ENCODE measurements at regions not wholly inside any gene's neighbourhood (a gene's known extent, or its start where the extent isn't known, plus 50 kb on each side); places are given as distances from the start of the nearest gene placed in this dataset.
A peak's percentile ranks its signal among the peaks of the same experiment; 100 is the strongest.

DNA sequence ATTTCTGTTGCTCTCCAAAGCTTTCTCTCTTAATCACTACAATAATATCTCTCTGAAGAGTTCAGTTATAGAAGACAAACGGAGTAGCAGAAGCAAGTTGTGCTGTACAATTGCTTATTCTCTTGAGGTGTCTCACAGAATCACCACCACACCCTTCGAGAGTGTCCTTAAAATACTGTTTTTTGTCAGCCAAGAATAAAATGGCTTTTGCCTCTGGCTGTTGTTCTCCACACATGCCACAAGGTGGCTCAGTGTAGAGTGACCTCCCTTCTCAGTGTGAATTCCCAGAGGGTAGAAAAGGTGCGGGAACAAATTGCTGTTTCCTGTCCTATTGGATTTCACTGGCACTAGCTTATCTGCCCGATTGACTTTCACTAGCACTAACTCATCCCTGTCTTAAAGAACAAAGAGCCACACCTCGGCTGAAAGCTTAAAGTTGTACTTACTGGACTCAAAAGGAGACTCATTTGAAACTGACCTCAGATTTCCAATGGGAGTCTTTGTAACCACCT is 134.2 kb upstream of the SATB1 start:
- WGBS (ENCODE audit: insufficient coverage, low coverage, missing lambda C conversion rate): 2% methylated on average over 5 of the region's 5 CpGs
- ChIA-PET CTCF (ENCODE audit: low intra/inter-chr PET ratio) (interaction anchor here (0.6 kb wide), 1 partner anchor 1307 kb away, joined by 3 read pairs; no protein-coding TSS in a partner anchor), POLR2A (no interaction called here)
- Histone ChIP-seq H3K4me2 (ENCODE audit: insufficient read depth, low read length) (no peak overlapping the region), H3K27ac (ENCODE audit: extremely low read depth, low read depth, low read length) (no peak overlapping the region), H3K27me3 (ENCODE audit: control insufficient read depth in 2 of 2, insufficient read depth in 2 of 2, low read length in 2 of 2) (no peaks in the 10 kb centered on the region), H3K9ac (ENCODE audit: insufficient read depth in 1 of 2, low read depth in 2 of 2, low read length in 2 of 2) (no peak overlapping the region), H4K20me1 (replicated peaks; ENCODE audit: control insufficient read depth, insufficient read depth, low read length) (no peaks in the 10 kb centered on the region), H3K9me1 (ENCODE audit: control insufficient read depth, insufficient read depth, low read length) (no peaks in the 10 kb centered on the region), H2AFZ (ENCODE audit: low read depth, low read length) (no peak overlapping the region), H3K4me1 (replicated peaks in 1 of 2; ENCODE audit: control insufficient read depth in 2 of 2, insufficient read depth in 2 of 2, low read length in 2 of 2) (no peaks in the 10 kb centered on the region), H3K4me3 (no peak overlapping the region), H3K79me2 (ENCODE audit: control insufficient read depth, insufficient read depth, low read length) (no peaks in the 10 kb centered on the region), H3K36me3 (ENCODE audit: control insufficient read depth, insufficient read depth, low read length) (no peaks in the 10 kb centered on the region), H3K9me3 (replicated peaks; ENCODE audit: control insufficient read depth, insufficient read depth, low read depth, low read length) (no peaks in the 10 kb centered on the region; the same call in 1 of the 2 replicates)
- intact Hi-C loops (cut with micrococcal nuclease): no loop called here
- no peak for FAIRE-seq
- ATAC-seq: no peak
- peak in 3 of 4 experiments; percentile 9 to 12 (median 9) for DNase-seq (ENCODE audit: extremely low read depth in 1 of 4, low spot score in 3 of 4)
- TF ChIP-seq ZNF668 (CRISPR knock-in tag; IDR thresholded peaks at IDR 0.05) (no peak), SRSF1 (IDR thresholded peaks at IDR 0.05; ENCODE audit: low read depth, low read length) (no peak), FOSL1 (tag; conservative IDR thresholded peaks at IDR 0.05) (no peak), TSC22D4 (tag; IDR thresholded peaks at IDR 0.05) (no peak), CHD4 (IDR thresholded peaks at IDR 0.05; ENCODE audit: insufficient read depth, insufficient replicate concordance, low read depth, low read length, poor library complexity, severe bottlenecking) (no peak), ZNF764 (CRISPR knock-in tag; IDR thresholded peaks at IDR 0.05; ENCODE audit: low read depth) (no peak), RAD21 (CRISPR knock-in tag; conservative IDR thresholded peaks at IDR 0.05 in 1 of 2, IDR thresholded peaks at IDR 0.05 in 1 of 2) (peak; percentile 20 to 46; a peak in 1 of 4 replicates), ZNF174 (CRISPR knock-in tag; IDR thresholded peaks at IDR 0.05) (no peak), FOXA3 (CRISPR knock-in tag; conservative IDR thresholded peaks at IDR 0.05 in 1 of 2, IDR thresholded peaks at IDR 0.05 in 1 of 2) (no peak), PYGO2 (tag; IDR thresholded peaks at IDR 0.05) (no peak), CC2D1A (IDR thresholded peaks at IDR 0.05) (no peak), ZNF12 (CRISPR knock-in tag; IDR thresholded peaks at IDR 0.05) (no peak)
- TF ChIP-seq, protein P1, sequence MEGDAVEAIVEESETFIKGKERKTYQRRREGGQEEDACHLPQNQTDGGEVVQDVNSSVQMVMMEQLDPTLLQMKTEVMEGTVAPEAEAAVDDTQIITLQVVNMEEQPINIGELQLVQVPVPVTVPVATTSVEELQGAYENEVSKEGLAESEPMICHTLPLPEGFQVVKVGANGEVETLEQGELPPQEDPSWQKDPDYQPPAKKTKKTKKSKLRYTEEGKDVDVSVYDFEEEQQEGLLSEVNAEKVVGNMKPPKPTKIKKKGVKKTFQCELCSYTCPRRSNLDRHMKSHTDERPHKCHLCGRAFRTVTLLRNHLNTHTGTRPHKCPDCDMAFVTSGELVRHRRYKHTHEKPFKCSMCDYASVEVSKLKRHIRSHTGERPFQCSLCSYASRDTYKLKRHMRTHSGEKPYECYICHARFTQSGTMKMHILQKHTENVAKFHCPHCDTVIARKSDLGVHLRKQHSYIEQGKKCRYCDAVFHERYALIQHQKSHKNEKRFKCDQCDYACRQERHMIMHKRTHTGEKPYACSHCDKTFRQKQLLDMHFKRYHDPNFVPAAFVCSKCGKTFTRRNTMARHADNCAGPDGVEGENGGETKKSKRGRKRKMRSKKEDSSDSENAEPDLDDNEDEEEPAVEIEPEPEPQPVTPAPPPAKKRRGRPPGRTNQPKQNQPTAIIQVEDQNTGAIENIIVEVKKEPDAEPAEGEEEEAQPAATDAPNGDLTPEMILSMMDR (IDR thresholded peaks at IDR 0.05 in 2 of 3, conservative IDR thresholded peaks at IDR 0.05 in 1 of 3; ENCODE audit: insufficient read depth in 2 of 3, low read depth in 1 of 3, low read length in 3 of 3): peak in 2 of 3 experiments; percentile 34 to 39; a peak in 2 of 6 replicates
- TF ChIP-seq, protein P2, sequence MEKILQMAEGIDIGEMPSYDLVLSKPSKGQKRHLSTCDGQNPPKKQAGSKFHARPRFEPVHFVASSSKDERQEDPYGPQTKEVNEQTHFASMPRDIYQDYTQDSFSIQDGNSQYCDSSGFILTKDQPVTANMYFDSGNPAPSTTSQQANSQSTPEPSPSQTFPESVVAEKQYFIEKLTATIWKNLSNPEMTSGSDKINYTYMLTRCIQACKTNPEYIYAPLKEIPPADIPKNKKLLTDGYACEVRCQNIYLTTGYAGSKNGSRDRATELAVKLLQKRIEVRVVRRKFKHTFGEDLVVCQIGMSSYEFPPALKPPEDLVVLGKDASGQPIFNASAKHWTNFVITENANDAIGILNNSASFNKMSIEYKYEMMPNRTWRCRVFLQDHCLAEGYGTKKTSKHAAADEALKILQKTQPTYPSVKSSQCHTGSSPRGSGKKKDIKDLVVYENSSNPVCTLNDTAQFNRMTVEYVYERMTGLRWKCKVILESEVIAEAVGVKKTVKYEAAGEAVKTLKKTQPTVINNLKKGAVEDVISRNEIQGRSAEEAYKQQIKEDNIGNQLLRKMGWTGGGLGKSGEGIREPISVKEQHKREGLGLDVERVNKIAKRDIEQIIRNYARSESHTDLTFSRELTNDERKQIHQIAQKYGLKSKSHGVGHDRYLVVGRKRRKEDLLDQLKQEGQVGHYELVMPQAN (IDR thresholded peaks at IDR 0.05; ENCODE audit: borderline replicate concordance): no peak
- TF ChIP-seq, protein P3, sequence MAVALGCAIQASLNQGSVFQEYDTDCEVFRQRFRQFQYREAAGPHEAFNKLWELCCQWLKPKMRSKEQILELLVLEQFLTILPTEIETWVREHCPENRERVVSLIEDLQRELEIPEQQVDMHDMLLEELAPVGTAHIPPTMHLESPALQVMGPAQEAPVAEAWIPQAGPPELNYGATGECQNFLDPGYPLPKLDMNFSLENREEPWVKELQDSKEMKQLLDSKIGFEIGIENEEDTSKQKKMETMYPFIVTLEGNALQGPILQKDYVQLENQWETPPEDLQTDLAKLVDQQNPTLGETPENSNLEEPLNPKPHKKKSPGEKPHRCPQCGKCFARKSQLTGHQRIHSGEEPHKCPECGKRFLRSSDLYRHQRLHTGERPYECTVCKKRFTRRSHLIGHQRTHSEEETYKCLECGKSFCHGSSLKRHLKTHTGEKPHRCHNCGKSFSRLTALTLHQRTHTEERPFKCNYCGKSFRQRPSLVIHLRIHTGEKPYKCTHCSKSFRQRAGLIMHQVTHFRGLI (CRISPR knock-in tag; IDR thresholded peaks at IDR 0.05): no peak
- in situ Hi-C loops (cut with MboI): no loop called here
- no TSS peak for BruUV-seq (replicated peaks)

Measured in K562 (cell line).